Inflammatory macrophage (primary cell): ENCODE measurements at regions not wholly inside any gene's neighbourhood (a gene's known extent, or its start where the extent isn't known, plus 50 kb on each side); places are given as distances from the start of the nearest gene placed in this dataset.

Experiments
- DNase-seq, 2 donors: peaks; one replicate each; pipeline ENCODE4 v3.0.0-alpha.2; 2020 to 2022

- DNase-seq = no peak
These were observed 112.1 kb downstream of the ZIC5 start for GRCh38 chr13:99859178-99860177.

GRCh38 chr13:99857738-99858137 lies 113.8 kb downstream of the ZIC5 start:
- no peak for DNase-seq

GRCh38 chr13:99855526-99856420 lies 115.8 kb downstream of the ZIC5 start:
- DNase-seq = no peak

- DNase-seq = no peak
These were observed 117.2 kb downstream of the ZIC5 start for GRCh38 chr13:99854366-99854765.

GRCh38 chr13:99847318-99847750 lies 124.2 kb downstream of the ZIC5 start:
- no peak for DNase-seq

- no peak for DNase-seq
These were observed 126.2 kb downstream of the ZIC5 start for GRCh38 chr13:99845161-99845874.

- DNase-seq = no peak
These were observed 127.1 kb downstream of the ZIC5 start for GRCh38 chr13:99844421-99844820.

GRCh38 chr13:99843872-99844271 lies 127.7 kb downstream of the ZIC5 start:
- no peak for DNase-seq

GRCh38 chr13:99842405-99842804 lies 129.2 kb downstream of the ZIC5 start:
- DNase-seq = no peak

GRCh38 chr13:99836291-99836690 lies 135.3 kb downstream of the ZIC5 start:
- no peak for DNase-seq

- no peak for DNase-seq
These were observed 136.1 kb downstream of the ZIC5 start for GRCh38 chr13:99835442-99835841.

- no peak for DNase-seq
These were observed 137.3 kb downstream of the ZIC5 start for GRCh38 chr13:99834246-99834645.

- DNase-seq = no peak
These were observed 139.2 kb downstream of the ZIC5 start for GRCh38 chr13:99832347-99832746.

GRCh38 chr13:99830931-99831330 lies 140.6 kb downstream of the ZIC5 start:
- no peak for DNase-seq

GRCh38 chr13:99829593-99830239 lies 141.9 kb downstream of the ZIC5 start:
- no peak for DNase-seq

GRCh38 chr13:99829161-99829560 lies 142.4 kb downstream of the ZIC5 start:
- DNase-seq = no peak

- DNase-seq = no peak
These were observed 142.8 kb downstream of the ZIC5 start for GRCh38 chr13:99828735-99829134.

- DNase-seq = no peak
These were observed 143.4 kb downstream of the ZIC5 start for GRCh38 chr13:99828123-99828522.

GRCh38 chr13:99827011-99827772 lies 144.4 kb downstream of the ZIC5 start:
- no peak for DNase-seq

- no peak for DNase-seq
These were observed 147.6 kb downstream of the ZIC5 start for GRCh38 chr13:99823961-99824360.

GRCh38 chr13:99822820-99823219 lies 148.7 kb downstream of the ZIC5 start:
- DNase-seq = no peak
